ENCODE measurements at regions not wholly inside any gene's neighbourhood (a gene's known extent, or its start where the extent isn't known, plus 50 kb on each side); places are given as distances from the start of the nearest gene placed in this dataset.
"Not testable (repeated sequence)": the region's sequence is repeated elsewhere in the genome, so short reads cannot be mapped to it uniquely, and the experiment has no call there.

GRCh38 chr5:174549254-174549653, 175.1 kb upstream of the MSX2 start:
- DNase-seq (ENCODE audit: low read depth): no peak

- no peak for DNase-seq (ENCODE audit: low read depth)
These were observed 174.4 kb upstream of the MSX2 start for GRCh38 chr5:174550026-174550425.

- no peak for DNase-seq (ENCODE audit: low read depth)
These were observed 172.0 kb upstream of the MSX2 start for GRCh38 chr5:174552428-174552827.

DNA sequence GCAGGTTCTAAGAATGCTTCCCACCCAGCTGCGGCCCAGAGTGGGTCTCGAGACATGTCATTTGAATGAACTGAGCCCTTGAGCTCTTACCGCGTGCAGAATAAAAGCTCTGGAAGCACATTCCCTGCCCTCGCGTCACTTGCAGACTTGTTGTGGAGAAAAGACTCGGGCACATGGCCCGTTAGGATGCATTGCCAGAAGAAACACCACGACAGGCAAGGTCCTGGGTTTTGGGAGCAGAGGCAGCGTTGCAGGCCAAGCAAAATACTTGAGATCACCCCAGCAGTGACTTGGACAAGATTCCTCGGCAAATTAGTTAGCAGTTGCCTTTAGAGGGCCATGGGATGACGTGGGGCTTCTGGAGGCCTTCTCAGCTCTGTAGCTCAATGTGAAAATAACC, 170.8 kb upstream of the MSX2 start:
- no peak for DNase-seq (ENCODE audit: low read depth)

DNA sequence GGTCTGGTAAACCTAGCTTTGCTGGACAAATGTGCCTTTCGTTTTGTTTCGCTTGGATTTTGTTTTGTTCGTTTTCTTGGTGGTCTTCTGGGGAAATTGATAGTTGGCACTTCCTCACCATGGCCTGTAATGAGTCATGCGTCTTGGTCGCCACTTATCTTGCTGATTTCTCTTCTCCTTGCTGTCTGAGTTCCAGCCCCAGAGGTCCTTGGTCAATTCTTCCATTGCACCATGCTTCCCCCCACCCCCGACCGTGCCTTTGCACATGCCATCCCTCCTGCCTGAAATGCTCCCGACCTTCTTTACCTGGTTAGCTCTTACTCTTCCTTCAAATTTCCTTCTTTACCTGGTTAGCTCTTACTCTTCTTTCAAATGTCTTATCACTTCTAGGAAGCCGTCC, 168.7 kb upstream of the MSX2 start:
- DNase-seq (ENCODE audit: low read depth): no peak

GRCh38 chr5:174556756-174557155, 167.6 kb upstream of the MSX2 start:
- DNase-seq (ENCODE audit: low read depth): no peak

DNA sequence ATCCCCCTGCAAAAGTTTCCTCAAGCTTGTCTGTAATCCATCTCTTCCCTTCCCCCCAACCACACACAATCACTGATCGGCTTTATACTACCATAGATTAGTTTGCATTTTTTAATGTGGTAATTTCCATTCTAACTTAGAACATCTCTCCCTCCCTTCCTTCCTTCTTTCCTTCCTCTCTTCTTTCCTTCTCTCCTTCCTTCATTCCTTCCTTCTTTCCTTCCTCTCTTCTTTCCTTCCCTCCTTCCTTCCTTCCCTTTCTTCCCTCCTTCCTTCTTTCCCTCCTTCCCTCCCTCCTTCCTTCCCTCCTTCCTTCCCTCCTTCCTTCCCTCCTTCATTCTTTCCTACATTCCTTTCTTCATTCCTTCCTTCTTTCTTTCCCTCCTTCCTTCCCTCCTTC, 166.2 kb upstream of the MSX2 start:
- no peak for DNase-seq (ENCODE audit: low read depth)

- DNase-seq (ENCODE audit: low read depth): no peak
These were observed 165.2 kb upstream of the MSX2 start for GRCh38 chr5:174559141-174559540.

DNA sequence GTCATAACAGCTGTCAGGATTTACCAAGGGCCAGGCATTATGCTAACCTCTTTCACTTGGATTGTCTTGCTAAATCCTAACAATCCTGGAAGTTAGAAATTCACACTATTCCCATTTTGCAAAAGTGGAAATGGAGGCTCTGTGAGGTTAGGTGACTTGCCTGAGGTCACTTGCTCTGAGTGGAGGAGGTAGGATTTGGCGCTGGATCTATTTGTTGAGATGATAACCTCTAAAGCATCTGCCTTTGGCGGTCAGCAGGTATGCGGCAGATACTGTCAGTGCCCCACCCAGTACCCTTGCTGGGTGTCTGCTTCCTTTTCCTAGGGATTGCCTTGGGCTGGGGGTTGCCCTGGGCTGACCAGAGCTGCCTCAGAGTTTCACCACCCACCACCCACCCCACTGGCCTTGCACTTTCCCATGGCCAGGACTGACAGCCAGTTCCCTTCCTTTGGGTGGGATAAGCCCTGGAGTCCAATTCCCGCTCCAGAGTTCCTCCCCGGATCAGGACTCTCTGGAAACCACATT, 164.8 kb upstream of the MSX2 start:
- DNase-seq (ENCODE audit: low read depth): no peak

- no peak for DNase-seq (ENCODE audit: low read depth)
These were observed 163.5 kb upstream of the MSX2 start for GRCh38 chr5:174560861-174561260.

DNA sequence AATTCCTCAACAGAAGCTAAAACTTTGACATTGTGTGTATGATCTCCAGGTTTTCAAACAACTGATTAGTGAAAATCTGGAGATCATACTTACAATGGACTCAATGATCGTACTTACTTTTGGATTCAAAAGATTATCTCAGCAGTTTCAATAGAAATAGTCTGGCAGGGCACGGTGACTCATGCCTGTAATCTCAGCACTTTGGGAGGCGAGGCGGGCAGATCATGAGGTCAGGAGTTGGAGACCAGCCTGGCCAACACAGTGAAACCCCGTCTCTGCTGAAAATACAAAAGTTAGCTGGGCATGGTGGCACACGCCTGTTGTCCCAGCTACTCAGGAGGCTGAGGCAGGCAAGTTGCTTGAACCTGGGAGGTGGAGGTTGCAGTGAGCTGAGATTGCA, 161.3 kb upstream of the MSX2 start:
- DNase-seq (ENCODE audit: low read depth): not testable (repeated sequence)

- no peak for DNase-seq (ENCODE audit: low read depth)
These were observed 160.5 kb upstream of the MSX2 start for GRCh38 chr5:174563899-174564298.

- DNase-seq (ENCODE audit: low read depth): no peak
These were observed 156.8 kb upstream of the MSX2 start for GRCh38 chr5:174567506-174568141.

- no peak for DNase-seq (ENCODE audit: low read depth)
These were observed 153.7 kb upstream of the MSX2 start for GRCh38 chr5:174570662-174571061.

GRCh38 chr5:174571662-174572397, 152.6 kb upstream of the MSX2 start:
- peak; percentile 77 for DNase-seq (ENCODE audit: low read depth)

GRCh38 chr5:174572591-174572990, 151.8 kb upstream of the MSX2 start:
- DNase-seq (ENCODE audit: low read depth): no peak

DNA sequence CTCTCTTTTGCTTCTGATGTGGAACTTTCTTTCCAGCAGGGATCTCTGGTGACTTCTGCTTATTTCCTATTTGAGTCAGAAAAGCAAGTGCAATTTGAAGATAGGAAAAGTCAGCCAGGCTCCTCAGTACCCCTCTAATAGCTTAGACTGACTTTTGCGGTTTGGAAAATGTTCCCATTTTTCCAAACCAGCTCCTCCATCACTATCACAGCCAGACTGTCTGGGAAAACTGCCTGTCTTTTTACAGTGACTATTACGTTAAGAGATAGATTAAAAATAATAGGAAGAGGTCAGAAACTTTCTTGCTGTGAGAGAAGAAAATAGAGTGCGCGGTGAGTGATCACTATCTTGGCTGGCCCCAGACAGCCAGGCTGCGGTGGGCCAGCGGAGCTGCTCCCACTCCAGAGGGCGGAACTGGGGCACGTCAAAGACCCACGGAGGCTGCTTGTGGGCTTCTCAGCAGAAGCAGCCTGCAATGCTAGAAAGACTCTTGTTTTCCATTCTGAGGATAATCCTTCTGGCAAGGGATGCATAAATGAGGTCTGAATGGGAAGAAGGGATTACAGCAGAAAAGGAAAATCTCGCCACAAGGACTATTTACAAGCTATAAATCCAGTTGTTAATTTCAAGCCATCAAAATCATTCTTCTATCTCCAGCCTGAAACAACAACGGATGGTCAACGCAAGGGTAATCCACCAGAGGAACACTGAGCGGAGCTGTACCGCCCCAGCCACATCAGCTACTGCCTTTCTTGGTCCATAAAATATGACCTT, 151.0 kb upstream of the MSX2 start:
- DNase-seq (ENCODE audit: low read depth): no peak

DNA sequence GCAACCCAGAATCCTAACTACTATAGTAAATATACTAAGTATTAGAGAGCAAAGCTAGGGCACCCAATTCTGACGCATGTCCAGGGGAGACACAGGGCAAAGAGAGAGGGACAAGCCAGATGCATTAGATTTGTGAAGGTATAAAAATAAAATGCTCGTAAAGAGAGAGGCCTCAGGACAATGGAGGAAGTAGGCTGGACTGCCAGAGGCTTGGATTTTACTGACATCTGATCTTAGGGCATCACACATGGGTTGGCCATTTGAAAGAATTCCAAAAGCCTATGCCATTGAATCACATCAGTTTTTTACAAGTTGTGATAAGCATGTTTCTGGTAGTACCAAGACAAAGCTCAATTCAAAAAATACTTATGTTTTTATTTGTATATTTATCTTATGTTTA, 149.3 kb upstream of the MSX2 start:
- DNase-seq (ENCODE audit: low read depth): no peak

DNA sequence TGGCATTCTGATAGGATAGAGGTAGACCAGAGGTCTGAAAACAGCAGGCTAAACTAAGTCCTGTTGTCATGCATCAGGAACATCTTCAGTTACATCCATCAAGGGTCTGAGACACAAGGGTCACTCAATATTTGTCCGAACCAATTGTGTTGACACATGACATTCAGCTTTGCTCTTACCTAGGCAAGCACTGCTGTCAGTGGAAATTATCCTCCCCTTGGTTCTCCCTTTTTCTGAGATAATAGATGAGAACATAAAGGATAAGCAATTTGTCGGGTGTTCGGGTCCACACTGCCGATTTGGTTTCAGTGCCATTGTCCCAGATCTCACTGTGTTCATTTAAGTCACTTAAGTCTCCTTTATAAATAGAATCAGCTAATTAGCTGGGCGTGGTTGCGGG, 148.3 kb upstream of the MSX2 start:
- DNase-seq (ENCODE audit: low read depth): no peak

GRCh38 chr5:174581479-174581878, 142.9 kb upstream of the MSX2 start:
- no peak for DNase-seq (ENCODE audit: low read depth)

GRCh38 chr5:174581894-174582293, 142.5 kb upstream of the MSX2 start:
- no peak for DNase-seq (ENCODE audit: low read depth)

DNA sequence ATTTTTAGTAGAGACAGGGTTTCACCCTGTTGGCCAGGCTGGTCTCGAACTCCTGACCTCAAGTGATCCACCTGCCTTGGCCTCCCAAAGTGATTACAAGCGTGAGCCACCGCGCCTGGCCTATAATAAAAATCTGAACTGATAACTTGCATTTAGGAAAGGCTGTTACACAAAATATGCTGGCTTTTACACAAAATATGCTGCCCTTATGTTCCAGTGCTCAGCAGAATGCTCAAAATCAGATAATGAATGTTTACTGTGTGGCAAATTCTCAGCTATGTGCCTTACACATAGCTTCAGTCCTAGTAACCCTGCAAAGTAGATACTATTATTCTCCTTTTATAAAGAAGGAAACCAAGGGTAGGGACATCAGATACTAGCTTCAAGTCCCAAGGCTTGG, 141.3 kb upstream of the MSX2 start:
- no peak for DNase-seq (ENCODE audit: low read depth)

- DNase-seq (ENCODE audit: low read depth): no peak
These were observed 138.9 kb upstream of the MSX2 start for GRCh38 chr5:174585472-174585871.

All from forelimb muscle (tissue), 1 donor.